Testis (tissue), 2 donors: ENCODE measurements at regions not wholly inside any gene's neighbourhood (a gene's known extent, or its start where the extent isn't known, plus 50 kb on each side); places are given as distances from the start of the nearest gene placed in this dataset.

ENCODE experiments used
- POLR2A ChIP-seq: fragments of 450-650 bp; IDR thresholded peaks from one replicate; pipeline ENCODE4 v1.6.1; 2017; ENCODE audit warnings: antibody characterized with exemption, mild to moderate bottlenecking, moderate library complexity
- TF ChIP-seq, protein P1 (sequence below), 3 experiments: fragments of 450-650 bp in 2 of 3; fragments of 200-600 bp in 1 of 3; sonication (generic) in 1 of 3; IDR thresholded peaks; one replicate each; pipeline ENCODE4 v1.5.1; 2016 to 2019; ENCODE audit warnings: antibody characterized with exemption in 3 of 3, mild to moderate bottlenecking in 2 of 3, moderate library complexity in 1 of 3

- TF ChIP-seq, protein P1, sequence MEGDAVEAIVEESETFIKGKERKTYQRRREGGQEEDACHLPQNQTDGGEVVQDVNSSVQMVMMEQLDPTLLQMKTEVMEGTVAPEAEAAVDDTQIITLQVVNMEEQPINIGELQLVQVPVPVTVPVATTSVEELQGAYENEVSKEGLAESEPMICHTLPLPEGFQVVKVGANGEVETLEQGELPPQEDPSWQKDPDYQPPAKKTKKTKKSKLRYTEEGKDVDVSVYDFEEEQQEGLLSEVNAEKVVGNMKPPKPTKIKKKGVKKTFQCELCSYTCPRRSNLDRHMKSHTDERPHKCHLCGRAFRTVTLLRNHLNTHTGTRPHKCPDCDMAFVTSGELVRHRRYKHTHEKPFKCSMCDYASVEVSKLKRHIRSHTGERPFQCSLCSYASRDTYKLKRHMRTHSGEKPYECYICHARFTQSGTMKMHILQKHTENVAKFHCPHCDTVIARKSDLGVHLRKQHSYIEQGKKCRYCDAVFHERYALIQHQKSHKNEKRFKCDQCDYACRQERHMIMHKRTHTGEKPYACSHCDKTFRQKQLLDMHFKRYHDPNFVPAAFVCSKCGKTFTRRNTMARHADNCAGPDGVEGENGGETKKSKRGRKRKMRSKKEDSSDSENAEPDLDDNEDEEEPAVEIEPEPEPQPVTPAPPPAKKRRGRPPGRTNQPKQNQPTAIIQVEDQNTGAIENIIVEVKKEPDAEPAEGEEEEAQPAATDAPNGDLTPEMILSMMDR (IDR thresholded peaks at IDR 0.05) = no peak
- no peak for TF ChIP-seq POLR2A
Observed at GRCh38 chr10:31706464-31707092, 222.1 kb downstream of the ARHGAP12 start.
